ENCODE measurements at regions not wholly inside any gene's neighbourhood (a gene's known extent, or its start where the extent isn't known, plus 50 kb on each side); places are given as distances from the start of the nearest gene placed in this dataset.

- no peak overlapping the region for H3K27ac ChIP-seq (replicated peaks; ENCODE audit: low read length)
- H3K4me2 ChIP-seq (ENCODE audit: insufficient read depth, low read length, poor library complexity, severe bottlenecking) = no peak overlapping the region
- H3K14ac ChIP-seq (ENCODE audit: low read length) = no peak overlapping the region
- peaks cover 2 to 9% of the 10 kb centered on the region in 2 donors for H3K4me1 ChIP-seq (ENCODE audit: control insufficient read depth in 2 of 2, insufficient read depth in 1 of 2, low read depth in 1 of 2, low read length in 2 of 2)
- no peaks in the 10 kb centered on the region for H3K27me3 ChIP-seq (ENCODE audit: control insufficient read depth in 3 of 3, insufficient read depth in 3 of 3, low read depth in 1 of 3, low read length in 3 of 3)
- no peak overlapping the region for H2BK12ac ChIP-seq (ENCODE audit: low read length)
- peak overlapping the region; percentile 73 for H3K18ac ChIP-seq (ENCODE audit: low read length)
- H4K8ac ChIP-seq (ENCODE audit: low read depth, low read length) = no peak overlapping the region
- H3K4ac ChIP-seq (ENCODE audit: low read length) = no peak overlapping the region
- no peaks in the 10 kb centered on the region for H3K36me3 ChIP-seq (replicated peaks in 1 of 2; ENCODE audit: control insufficient read depth in 2 of 2, insufficient read depth in 2 of 2, low read length in 2 of 2)
- no peaks in the 10 kb centered on the region for H3K9me3 ChIP-seq (replicated peaks in 1 of 2; ENCODE audit: control insufficient read depth in 2 of 2, insufficient read depth in 1 of 2, low read depth in 1 of 2, low read length in 2 of 2)
- no peak overlapping the region for H2AK5ac ChIP-seq (ENCODE audit: low read depth, low read length)
- H2BK5ac ChIP-seq (ENCODE audit: low read length) = no peak overlapping the region
- peak overlapping the region; percentile 93 for H2AFZ ChIP-seq (ENCODE audit: low read length)
- no peak overlapping the region for H4K91ac ChIP-seq (ENCODE audit: low read depth, low read length, poor library complexity)
- no peaks in the 10 kb centered on the region for H3K79me1 ChIP-seq (ENCODE audit: low read depth, low read length)
- no peak for DNase-seq (ENCODE audit: low spot score)
- no peak overlapping the region for H3K23ac ChIP-seq (ENCODE audit: low read depth, low read length, poor library complexity)
- no peak overlapping the region for H2BK120ac ChIP-seq (ENCODE audit: low read depth, low read length)
- no peak overlapping the region for H2BK15ac ChIP-seq (ENCODE audit: low read length)
- WGBS, 2 donors (ENCODE audit: extremely low coverage in 2 of 2, insufficient read length in 2 of 2, insufficient replicate concordance in 1 of 2) = no CpG with 5 or more reads among the region's 9 CpGs
- H3K9ac ChIP-seq (ENCODE audit: low read depth, low read length, poor library complexity) = no peak overlapping the region
- no peak overlapping the region for H3K4me3 ChIP-seq (ENCODE audit: low read length in 2 of 2)
Observed at GRCh38 chr22:26740253-26740652, 82.9 kb downstream of the MIAT start.

- no peak overlapping the region for H2BK5ac ChIP-seq (ENCODE audit: low read length)
- H3K23ac ChIP-seq (ENCODE audit: low read depth, low read length, poor library complexity) = no peak overlapping the region
- no peak overlapping the region for H2AFZ ChIP-seq (ENCODE audit: low read length)
- peaks cover 9 to 11% of the 10 kb centered on the region in 2 donors for H3K4me1 ChIP-seq (ENCODE audit: control insufficient read depth in 2 of 2, insufficient read depth in 1 of 2, low read depth in 1 of 2, low read length in 2 of 2)
- no peak overlapping the region for H2BK120ac ChIP-seq (ENCODE audit: low read depth, low read length)
- H3K4me3 ChIP-seq (ENCODE audit: low read length in 2 of 2) = no peak overlapping the region
- H3K27me3 ChIP-seq (ENCODE audit: control insufficient read depth in 3 of 3, insufficient read depth in 3 of 3, low read depth in 1 of 3, low read length in 3 of 3) = no peaks in the 10 kb centered on the region
- no peak overlapping the region for H3K27ac ChIP-seq (replicated peaks; ENCODE audit: low read length)
- no peak for DNase-seq (ENCODE audit: low spot score)
- no peaks in the 10 kb centered on the region for H3K9me3 ChIP-seq (replicated peaks in 1 of 2; ENCODE audit: control insufficient read depth in 2 of 2, insufficient read depth in 1 of 2, low read depth in 1 of 2, low read length in 2 of 2)
- H3K36me3 ChIP-seq (replicated peaks in 1 of 2; ENCODE audit: control insufficient read depth in 2 of 2, insufficient read depth in 2 of 2, low read length in 2 of 2) = no peaks in the 10 kb centered on the region
- no peak overlapping the region for H4K91ac ChIP-seq (ENCODE audit: low read depth, low read length, poor library complexity)
- H2AK5ac ChIP-seq (ENCODE audit: low read depth, low read length) = no peak overlapping the region
- H2BK15ac ChIP-seq (ENCODE audit: low read length) = no peak overlapping the region
- H3K9ac ChIP-seq (ENCODE audit: low read depth, low read length, poor library complexity) = no peak overlapping the region
- no peak overlapping the region for H2BK12ac ChIP-seq (ENCODE audit: low read length)
- no peak overlapping the region for H3K14ac ChIP-seq (ENCODE audit: low read length)
- no peaks in the 10 kb centered on the region for H3K79me1 ChIP-seq (ENCODE audit: low read depth, low read length)
- no peak overlapping the region for H3K4me2 ChIP-seq (ENCODE audit: insufficient read depth, low read length, poor library complexity, severe bottlenecking)
- no peak overlapping the region for H4K8ac ChIP-seq (ENCODE audit: low read depth, low read length)
- no peak overlapping the region for H3K18ac ChIP-seq (ENCODE audit: low read length)
- no peak overlapping the region for H3K4ac ChIP-seq (ENCODE audit: low read length)
- WGBS, 2 donors (ENCODE audit: extremely low coverage in 2 of 2, insufficient read length in 2 of 2, insufficient replicate concordance in 1 of 2) = no CpG with 5 or more reads among the region's 5 CpGs
Observed at GRCh38 chr22:26743149-26743548, 85.8 kb downstream of the MIAT start.

- Histone ChIP-seq H3K4me1 (ENCODE audit: control insufficient read depth in 2 of 2, insufficient read depth in 1 of 2, low read depth in 1 of 2, low read length in 2 of 2) (peaks cover 16% of the 10 kb centered on the region in 2 donors), H3K36me3 (replicated peaks in 1 of 2; ENCODE audit: control insufficient read depth in 2 of 2, insufficient read depth in 2 of 2, low read length in 2 of 2) (no peaks in the 10 kb centered on the region), H3K4ac (ENCODE audit: low read length) (no peak overlapping the region), H3K14ac (ENCODE audit: low read length) (no peak overlapping the region), H3K18ac (ENCODE audit: low read length) (no peak overlapping the region), H3K9me3 (replicated peaks in 1 of 2; ENCODE audit: control insufficient read depth in 2 of 2, insufficient read depth in 1 of 2, low read depth in 1 of 2, low read length in 2 of 2) (no peaks in the 10 kb centered on the region), H2AFZ (ENCODE audit: low read length) (no peak overlapping the region), H4K91ac (ENCODE audit: low read depth, low read length, poor library complexity) (no peak overlapping the region), H3K4me2 (ENCODE audit: insufficient read depth, low read length, poor library complexity, severe bottlenecking) (no peak overlapping the region), H2BK12ac (ENCODE audit: low read length) (no peak overlapping the region), H2AK5ac (ENCODE audit: low read depth, low read length) (no peak overlapping the region), H3K9ac (ENCODE audit: low read depth, low read length, poor library complexity) (no peak overlapping the region), H3K4me3 (ENCODE audit: low read length in 2 of 2) (no peak overlapping the region), H3K23ac (ENCODE audit: low read depth, low read length, poor library complexity) (no peak overlapping the region), H2BK5ac (ENCODE audit: low read length) (no peak overlapping the region), H4K8ac (ENCODE audit: low read depth, low read length) (no peak overlapping the region), H2BK15ac (ENCODE audit: low read length) (no peak overlapping the region), H3K27me3 (ENCODE audit: control insufficient read depth in 3 of 3, insufficient read depth in 3 of 3, low read depth in 1 of 3, low read length in 3 of 3) (no peaks in the 10 kb centered on the region), H3K79me1 (ENCODE audit: low read depth, low read length) (no peaks in the 10 kb centered on the region), H3K27ac (replicated peaks; ENCODE audit: low read length) (no peak overlapping the region), H2BK120ac (ENCODE audit: low read depth, low read length) (no peak overlapping the region)
- WGBS, 2 donors (ENCODE audit: extremely low coverage in 2 of 2, insufficient read length in 2 of 2, insufficient replicate concordance in 1 of 2) = no CpG with 5 or more reads among the region's 4 CpGs
- DNase-seq (ENCODE audit: low spot score) = no peak
Observed at GRCh38 chr22:26744892-26745808, 87.8 kb downstream of the MIAT start.

- Histone ChIP-seq H2BK15ac (ENCODE audit: low read length) (no peak overlapping the region), H4K8ac (ENCODE audit: low read depth, low read length) (no peak overlapping the region), H2BK12ac (ENCODE audit: low read length) (no peak overlapping the region), H2BK120ac (ENCODE audit: low read depth, low read length) (no peak overlapping the region), H4K91ac (ENCODE audit: low read depth, low read length, poor library complexity) (no peak overlapping the region), H3K4ac (ENCODE audit: low read length) (no peak overlapping the region), H2AK5ac (ENCODE audit: low read depth, low read length) (no peak overlapping the region), H3K9me3 (replicated peaks in 1 of 2; ENCODE audit: control insufficient read depth in 2 of 2, insufficient read depth in 1 of 2, low read depth in 1 of 2, low read length in 2 of 2) (no peaks in the 10 kb centered on the region), H3K4me3 (ENCODE audit: low read length in 2 of 2) (no peak overlapping the region), H3K14ac (ENCODE audit: low read length) (no peak overlapping the region), H3K9ac (ENCODE audit: low read depth, low read length, poor library complexity) (no peak overlapping the region), H3K4me2 (ENCODE audit: insufficient read depth, low read length, poor library complexity, severe bottlenecking) (no peak overlapping the region), H2BK5ac (ENCODE audit: low read length) (no peak overlapping the region), H3K18ac (ENCODE audit: low read length) (no peak overlapping the region), H2AFZ (ENCODE audit: low read length) (no peak overlapping the region), H3K23ac (ENCODE audit: low read depth, low read length, poor library complexity) (no peak overlapping the region), H3K27ac (replicated peaks; ENCODE audit: low read length) (no peak overlapping the region), H3K4me1 (ENCODE audit: control insufficient read depth in 2 of 2, insufficient read depth in 1 of 2, low read depth in 1 of 2, low read length in 2 of 2) (peaks cover 21 to 22% of the 10 kb centered on the region in 2 donors), H3K79me1 (ENCODE audit: low read depth, low read length) (no peaks in the 10 kb centered on the region), H3K36me3 (replicated peaks in 1 of 2; ENCODE audit: control insufficient read depth in 2 of 2, insufficient read depth in 2 of 2, low read length in 2 of 2) (no peaks in the 10 kb centered on the region), H3K27me3 (ENCODE audit: control insufficient read depth in 3 of 3, insufficient read depth in 3 of 3, low read depth in 1 of 3, low read length in 3 of 3) (no peaks in the 10 kb centered on the region)
- no CpG with 5 or more reads among the region's 1 CpG for WGBS, 2 donors (ENCODE audit: extremely low coverage in 2 of 2, insufficient read length in 2 of 2, insufficient replicate concordance in 1 of 2)
- no peak for DNase-seq (ENCODE audit: low spot score)
Observed at GRCh38 chr22:26746311-26746710, 88.9 kb downstream of the MIAT start.

All from neuronal stem cell (in vitro differentiated cells).